ENCODE measurements at regions not wholly inside any gene's neighbourhood (a gene's known extent, or its start where the extent isn't known, plus 50 kb on each side); places are given as distances from the start of the nearest gene placed in this dataset.

GRCh38 chr5:19175776-19176570 is 812.0 kb downstream of the CDH18 start:
- H3K4me3 ChIP-seq (replicated peaks in 1 of 3; ENCODE audit: low read depth in 2 of 3, low read length in 3 of 3): no peak overlapping the region
- Mint-ChIP-seq H3K27me3 (ENCODE audit: low read depth in 3 of 3) (no peaks in the 10 kb centered on the region), H3K4me3 (no peak overlapping the region), H3K4me1 (no peaks in the 10 kb centered on the region), H3K27ac (no peak overlapping the region), H3K36me3 (no peaks in the 10 kb centered on the region), H3K9me3 (peaks cover 0 to 4% (median 0%) of the 10 kb centered on the region in 7 donors)
- TF ChIP-seq CTCF (IDR thresholded peaks at IDR 0.05): no peak
- H3K27ac ChIP-seq (ENCODE audit: low read depth in 1 of 2, low read length in 2 of 2): no peak overlapping the region
- DNase-seq: no peak
- no peak overlapping the region for H2AFZ ChIP-seq (ENCODE audit: insufficient read depth, low read depth, low read length, poor library complexity, severe bottlenecking)
- no peaks in the 10 kb centered on the region for H3K79me2 ChIP-seq (ENCODE audit: insufficient read depth, low read length)
- no peaks in the 10 kb centered on the region for H3K36me3 ChIP-seq (replicated peaks in 1 of 2; ENCODE audit: control insufficient read depth in 1 of 2, insufficient read depth in 2 of 2, low read length in 2 of 2)
- no peaks in the 10 kb centered on the region for H3K27me3 ChIP-seq (ENCODE audit: control insufficient read depth in 2 of 2, insufficient read depth in 2 of 2, low read length in 2 of 2)
- no peak overlapping the region for H3K9ac ChIP-seq (ENCODE audit: insufficient read depth, low read length, poor library complexity, severe bottlenecking)
- no CpG with 5 or more reads among the region's 3 CpGs for WGBS (ENCODE audit: insufficient coverage)
- H3K4me1 ChIP-seq (ENCODE audit: control insufficient read depth in 1 of 2, insufficient read depth in 2 of 2, low read length in 2 of 2): no peaks in the 10 kb centered on the region
- intact Hi-C loops (cut with micrococcal nuclease): no loop called here
- no peak overlapping the region for H3K4me2 ChIP-seq (replicated peaks; ENCODE audit: extremely low read depth, low read length, poor library complexity, severe bottlenecking)
- no peaks in the 10 kb centered on the region for H4K20me1 ChIP-seq (ENCODE audit: insufficient read depth, low read length)
- no peaks in the 10 kb centered on the region for H3K9me3 ChIP-seq (replicated peaks in 1 of 2; ENCODE audit: control insufficient read depth in 1 of 2, insufficient read depth in 1 of 2, low read length in 2 of 2)

- no peak overlapping the region for H3K4me2 ChIP-seq (replicated peaks; ENCODE audit: extremely low read depth, low read length, poor library complexity, severe bottlenecking)
- H3K4me1 Mint-ChIP-seq: no peaks in the 10 kb centered on the region
- no peak overlapping the region for H3K4me3 Mint-ChIP-seq
- H4K20me1 ChIP-seq (ENCODE audit: insufficient read depth, low read length): no peaks in the 10 kb centered on the region
- H3K27me3 Mint-ChIP-seq (ENCODE audit: low read depth in 3 of 3): peaks cover 0 to 1% (median 0%) of the 10 kb centered on the region in 3 donors
- no peaks in the 10 kb centered on the region for H3K79me2 ChIP-seq (ENCODE audit: insufficient read depth, low read length)
- intact Hi-C loops (cut with micrococcal nuclease): no loop called here
- peaks cover 0 to 4% of the 10 kb centered on the region in 2 donors for H3K9me3 ChIP-seq (replicated peaks in 1 of 2; ENCODE audit: control insufficient read depth in 1 of 2, insufficient read depth in 1 of 2, low read length in 2 of 2)
- WGBS (ENCODE audit: insufficient coverage): no CpG with 5 or more reads among the region's 1 CpG
- H3K36me3 Mint-ChIP-seq: no peaks in the 10 kb centered on the region
- H3K27ac Mint-ChIP-seq: no peak overlapping the region
- H2AFZ ChIP-seq (ENCODE audit: insufficient read depth, low read depth, low read length, poor library complexity, severe bottlenecking): no peak overlapping the region
- peaks cover 0 to 3% (median 0%) of the 10 kb centered on the region in 7 donors for H3K9me3 Mint-ChIP-seq
- H3K27me3 ChIP-seq (ENCODE audit: control insufficient read depth in 2 of 2, insufficient read depth in 2 of 2, low read length in 2 of 2): no peaks in the 10 kb centered on the region
- H3K36me3 ChIP-seq (replicated peaks in 1 of 2; ENCODE audit: control insufficient read depth in 1 of 2, insufficient read depth in 2 of 2, low read length in 2 of 2): no peaks in the 10 kb centered on the region
- no peak overlapping the region for H3K27ac ChIP-seq (ENCODE audit: low read depth in 1 of 2, low read length in 2 of 2)
- no peak for DNase-seq
- TF ChIP-seq CTCF (IDR thresholded peaks at IDR 0.05): no peak
- no peak overlapping the region for H3K4me3 ChIP-seq (replicated peaks in 1 of 3; ENCODE audit: low read depth in 2 of 3, low read length in 3 of 3)
- no peaks in the 10 kb centered on the region for H3K4me1 ChIP-seq (ENCODE audit: control insufficient read depth in 1 of 2, insufficient read depth in 2 of 2, low read length in 2 of 2)
- H3K9ac ChIP-seq (ENCODE audit: insufficient read depth, low read length, poor library complexity, severe bottlenecking): no peak overlapping the region
Measured at GRCh38 chr5:19179571-19179970, 808.4 kb downstream of the CDH18 start.

Data from CD14-positive monocyte (primary cell).